ENCODE measurements at regions not wholly inside any gene's neighbourhood (a gene's known extent, or its start where the extent isn't known, plus 50 kb on each side); places are given as distances from the start of the nearest gene placed in this dataset.

GRCh38 chr6:27078734-27079357 lies 168.7 kb upstream of the PRSS16 start (continued):
- TF ChIP-seq MIXL1 (CRISPR knock-in tag; IDR thresholded peaks at IDR 0.05) (0 out of 2 replicates have a peak, but pooled peaks have one; percentile 50), MBD4 (IDR thresholded peaks at IDR 0.05; ENCODE audit: borderline replicate concordance, low read length) (no peak), ZBTB14 (CRISPR knock-in tag; IDR thresholded peaks at IDR 0.05) (no peak), ZNF430 (CRISPR knock-in tag; IDR thresholded peaks at IDR 0.05) (no peak), PATZ1 (CRISPR knock-in tag; IDR thresholded peaks at IDR 0.05) (no peak), HOMEZ (CRISPR knock-in tag; IDR thresholded peaks at IDR 0.05; ENCODE audit: low read depth) (peak; percentile 11; the same call in 1 of the 2 replicates), ZXDC (CRISPR knock-in tag; IDR thresholded peaks at IDR 0.05) (no peak), TEF (CRISPR knock-in tag; IDR thresholded peaks at IDR 0.05) (no peak), FOXP1 (IDR thresholded peaks at IDR 0.05) (no peak), FOXP1 (CRISPR knock-in tag; IDR thresholded peaks at IDR 0.05) (no peak), SYNCRIP (IDR thresholded peaks at IDR 0.05; ENCODE audit: insufficient read depth, low read depth, low read length) (no peak), SNRNP70 (IDR thresholded peaks at IDR 0.05; ENCODE audit: low read depth, low read length) (no peak), NR2F2 (IDR thresholded peaks at IDR 0.05; ENCODE audit: borderline replicate concordance, low read depth) (no peak), REXO4 (CRISPR knock-in tag; IDR thresholded peaks at IDR 0.05; ENCODE audit: borderline replicate concordance) (no peak), SP2 (CRISPR knock-in tag; IDR thresholded peaks at IDR 0.05) (no peak), HOXA3 (CRISPR knock-in tag; IDR thresholded peaks at IDR 0.05) (no peak), ZGPAT (CRISPR knock-in tag; IDR thresholded peaks at IDR 0.05) (peak; percentile 59; the same call in 1 of the 2 replicates), PHB2 (IDR thresholded peaks at IDR 0.05; ENCODE audit: partially characterized antibody) (no peak), ZMAT5 (CRISPR knock-in tag; IDR thresholded peaks at IDR 0.05; ENCODE audit: borderline replicate concordance, low read depth) (no peak), MAX (IDR thresholded peaks at IDR 0.05) (no peak), SMC3 (IDR thresholded peaks at IDR 0.05; ENCODE audit: low read length) (peak; percentile 94), STAT5B (CRISPR knock-in tag; IDR thresholded peaks at IDR 0.05) (no peak)

All from HepG2 (cell line).